Right atrium auricular region (tissue), 2 donors: ENCODE measurements at regions not wholly inside any gene's neighbourhood (a gene's known extent, or its start where the extent isn't known, plus 50 kb on each side); places are given as distances from the start of the nearest gene placed in this dataset.

Experiments used
- DNase-seq: peaks from one replicate; pipeline ENCODE4 v3.0.0-alpha.2; 2019; ENCODE audit warnings: low spot score
- H3K27ac ChIP-seq, 2 donors: fragments of 200-600 bp; sonication (generic); 1 replicate in 1 of 2; 2 replicates in 1 of 2; pipeline ENCODE4 v1.5.1; 2016 to 2019
- H3K27me3 ChIP-seq, 2 donors: fragments of 200-600 bp; sonication (generic); one replicate each; pipeline versions ENCODE4 v1.5.1 to v1.6.0; 2017 to 2019
- H3K36me3 ChIP-seq: fragments of 200-600 bp; sonication (generic); one replicate; pipeline ENCODE4 v1.5.1; 2016
- H3K4me1 ChIP-seq, 2 donors: fragments of 200-600 bp; sonication (generic); one replicate each; pipeline versions ENCODE4 v1.5.1 to v1.6.0; 2017 to 2019
- H3K4me3 ChIP-seq, 2 donors: fragments of 200-600 bp; sonication (generic); 1 replicate in 1 of 2; 2 replicates in 1 of 2; pipeline ENCODE4 v1.5.1; 2017 to 2019; ENCODE audit warnings: mild to moderate bottlenecking in 1 of 2, moderate library complexity in 1 of 2
- H3K9me3 ChIP-seq, 2 donors: fragments of 200-600 bp; sonication (generic); one replicate each; pipeline ENCODE4 v1.5.1; 2019
- TF ChIP-seq, protein P1 (sequence below), 2 donors: fragments of 200-600 bp; sonication (generic); IDR thresholded peaks; one replicate each; pipeline ENCODE4 v1.5.1; 2019; ENCODE audit warnings: antibody characterized with exemption in 2 of 2

DNA sequence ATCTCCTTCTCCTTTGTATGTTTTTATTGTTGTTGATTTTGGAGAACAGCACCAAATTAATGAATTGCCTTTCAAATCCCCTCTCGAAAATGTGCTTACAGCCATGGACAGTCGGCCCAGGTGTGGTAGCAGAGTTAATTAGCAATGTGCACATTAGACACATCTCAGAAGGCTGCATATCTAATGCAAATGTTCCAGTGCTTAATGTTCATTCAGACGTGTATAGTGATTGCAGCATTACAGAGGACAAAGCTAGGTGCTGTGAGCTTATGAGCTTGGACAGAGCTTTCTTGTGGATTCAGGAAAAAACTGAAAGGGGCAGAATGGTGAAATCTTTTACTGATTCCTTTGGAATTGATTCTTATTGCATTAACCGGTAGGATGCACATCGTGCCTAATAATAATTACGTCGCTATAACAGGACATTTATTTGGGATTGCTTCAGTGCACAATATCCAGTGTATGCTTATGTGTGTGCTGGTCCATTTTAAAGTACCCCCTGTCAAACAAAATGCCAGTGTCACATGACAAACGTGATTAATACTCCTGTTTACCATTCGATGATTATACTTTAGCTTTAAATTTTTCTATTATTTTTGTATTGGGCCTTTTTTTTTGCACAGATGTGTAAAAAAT is 552.9 kb upstream of the EPHA5 start:
- Histone ChIP-seq H3K27ac (no peak overlapping the region), H3K36me3 (no peaks in the 10 kb centered on the region), H3K27me3 (no peaks in the 10 kb centered on the region), H3K4me3 (no peak overlapping the region), H3K9me3 (no peaks in the 10 kb centered on the region), H3K4me1 (no peaks in the 10 kb centered on the region)
- TF ChIP-seq, protein P1, sequence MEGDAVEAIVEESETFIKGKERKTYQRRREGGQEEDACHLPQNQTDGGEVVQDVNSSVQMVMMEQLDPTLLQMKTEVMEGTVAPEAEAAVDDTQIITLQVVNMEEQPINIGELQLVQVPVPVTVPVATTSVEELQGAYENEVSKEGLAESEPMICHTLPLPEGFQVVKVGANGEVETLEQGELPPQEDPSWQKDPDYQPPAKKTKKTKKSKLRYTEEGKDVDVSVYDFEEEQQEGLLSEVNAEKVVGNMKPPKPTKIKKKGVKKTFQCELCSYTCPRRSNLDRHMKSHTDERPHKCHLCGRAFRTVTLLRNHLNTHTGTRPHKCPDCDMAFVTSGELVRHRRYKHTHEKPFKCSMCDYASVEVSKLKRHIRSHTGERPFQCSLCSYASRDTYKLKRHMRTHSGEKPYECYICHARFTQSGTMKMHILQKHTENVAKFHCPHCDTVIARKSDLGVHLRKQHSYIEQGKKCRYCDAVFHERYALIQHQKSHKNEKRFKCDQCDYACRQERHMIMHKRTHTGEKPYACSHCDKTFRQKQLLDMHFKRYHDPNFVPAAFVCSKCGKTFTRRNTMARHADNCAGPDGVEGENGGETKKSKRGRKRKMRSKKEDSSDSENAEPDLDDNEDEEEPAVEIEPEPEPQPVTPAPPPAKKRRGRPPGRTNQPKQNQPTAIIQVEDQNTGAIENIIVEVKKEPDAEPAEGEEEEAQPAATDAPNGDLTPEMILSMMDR (IDR thresholded peaks at IDR 0.05): no peak
- no peak for DNase-seq

DNA sequence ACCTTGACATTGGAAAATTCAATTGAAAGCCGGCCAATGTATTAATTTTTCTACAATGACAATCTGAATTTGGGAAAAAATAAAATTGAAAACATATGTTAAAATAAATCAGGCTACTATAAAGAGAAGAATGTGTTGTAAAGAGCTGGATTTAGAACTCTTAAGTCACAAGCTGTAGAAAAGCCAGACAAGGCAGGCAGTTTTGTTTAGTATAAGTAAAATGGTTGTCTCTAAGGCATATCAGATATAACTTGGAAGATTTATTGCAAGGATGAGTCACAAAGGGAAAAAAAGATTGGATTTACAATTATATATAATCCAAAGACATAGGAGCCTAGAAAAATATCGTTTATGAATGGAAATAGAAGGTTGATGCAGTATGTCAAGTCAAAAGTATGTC is 549.1 kb upstream of the EPHA5 start:
- no peaks in the 10 kb centered on the region for H3K9me3 ChIP-seq
- H3K27ac ChIP-seq: no peak overlapping the region
- H3K4me1 ChIP-seq: no peaks in the 10 kb centered on the region
- no peaks in the 10 kb centered on the region for H3K27me3 ChIP-seq
- no peak overlapping the region for H3K4me3 ChIP-seq
- no peaks in the 10 kb centered on the region for H3K36me3 ChIP-seq
- TF ChIP-seq, protein P1 (IDR thresholded peaks at IDR 0.05): no peak
- DNase-seq: no peak

DNA sequence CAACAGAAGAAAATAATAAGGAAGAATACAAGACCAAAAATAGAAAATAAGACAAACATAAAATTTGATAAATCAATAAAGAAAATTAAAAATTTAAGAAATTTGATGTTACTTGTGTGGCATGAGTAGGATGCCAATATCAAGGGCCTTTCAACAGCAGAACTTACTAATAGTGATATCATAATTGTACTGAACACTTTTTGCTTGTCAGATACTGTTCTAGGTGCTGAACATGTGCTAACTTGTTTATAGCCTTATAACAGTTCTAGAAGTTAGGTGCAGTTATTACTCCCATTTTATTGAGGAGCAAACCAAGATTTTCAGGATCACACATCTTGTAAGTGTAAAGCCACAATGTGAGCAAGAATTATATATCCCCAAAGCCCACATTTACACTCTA is 546.0 kb upstream of the EPHA5 start:
- TF ChIP-seq, protein P1 (IDR thresholded peaks at IDR 0.05): no peak
- Histone ChIP-seq H3K27ac (no peak overlapping the region), H3K4me3 (no peak overlapping the region), H3K27me3 (no peaks in the 10 kb centered on the region), H3K9me3 (no peaks in the 10 kb centered on the region), H3K36me3 (no peaks in the 10 kb centered on the region), H3K4me1 (no peaks in the 10 kb centered on the region)
- no peak for DNase-seq

DNA sequence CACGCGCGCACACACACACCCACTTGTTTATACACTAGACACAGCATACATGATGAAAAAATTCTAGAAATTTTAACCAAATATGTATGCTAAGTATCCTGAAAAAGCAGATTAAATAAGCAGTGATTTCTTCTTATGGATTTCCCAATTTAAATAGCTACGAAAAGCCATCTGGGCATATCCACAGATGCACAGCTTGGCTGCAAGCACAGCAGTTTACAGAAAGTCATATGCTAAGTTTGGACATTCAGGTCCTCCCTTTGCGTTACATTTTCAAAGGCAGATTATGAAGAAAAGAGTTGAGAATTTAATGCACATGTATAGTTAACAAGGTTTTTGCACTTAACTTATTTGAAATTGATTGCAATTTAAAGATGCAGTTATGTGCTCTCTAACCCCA is 542.2 kb upstream of the EPHA5 start:
- Histone ChIP-seq H3K27ac (no peak overlapping the region), H3K4me3 (no peak overlapping the region), H3K36me3 (no peaks in the 10 kb centered on the region), H3K4me1 (no peaks in the 10 kb centered on the region), H3K27me3 (no peaks in the 10 kb centered on the region), H3K9me3 (peaks cover 0 to 27% of the 10 kb centered on the region in 2 donors)
- no peak for DNase-seq
- TF ChIP-seq, protein P1 (IDR thresholded peaks at IDR 0.05): no peak

DNA sequence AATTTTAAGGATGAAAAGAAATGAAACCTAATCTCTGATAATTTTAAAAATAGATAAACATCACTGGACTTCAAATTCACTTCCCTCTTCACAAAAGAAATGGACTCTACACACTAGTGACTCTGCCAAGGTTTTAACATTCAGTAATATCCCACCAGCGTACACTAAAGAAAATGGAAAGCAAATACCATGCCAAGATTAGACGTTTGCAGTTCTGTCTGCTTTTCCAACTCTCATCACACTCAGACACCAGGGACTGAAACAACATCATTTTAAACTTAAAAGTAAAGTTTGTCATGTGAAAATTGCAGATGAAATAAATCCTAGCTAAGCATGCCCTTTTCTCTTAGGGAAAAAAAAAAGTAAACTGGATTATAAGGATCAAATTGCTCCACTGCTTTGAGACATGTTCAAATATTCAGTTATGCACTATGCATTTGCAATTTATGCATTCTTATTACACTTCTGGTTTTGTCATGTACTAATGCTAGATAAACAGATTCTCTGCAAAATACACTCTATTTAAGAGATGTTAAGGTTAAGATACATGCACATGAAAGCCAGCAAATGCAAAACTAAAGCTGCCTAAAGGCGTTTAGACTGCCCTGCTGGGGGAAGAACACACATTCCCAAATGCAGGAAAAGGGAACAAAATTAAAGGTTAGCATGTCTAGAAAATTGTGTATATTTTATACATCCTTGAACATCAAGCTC is 534.4 kb upstream of the EPHA5 start:
- Histone ChIP-seq H3K36me3 (no peaks in the 10 kb centered on the region), H3K4me3 (no peak overlapping the region), H3K4me1 (no peaks in the 10 kb centered on the region), H3K27me3 (no peaks in the 10 kb centered on the region), H3K27ac (no peak overlapping the region), H3K9me3 (peaks cover 0 to 23% of the 10 kb centered on the region in 2 donors)
- no peak for DNase-seq
- TF ChIP-seq, protein P1 (IDR thresholded peaks at IDR 0.05): no peak
